Caco-2 (cell line): ENCODE measurements at regions not wholly inside any gene's neighbourhood (a gene's known extent, or its start where the extent isn't known, plus 50 kb on each side); places are given as distances from the start of the nearest gene placed in this dataset.

ENCODE experiments used
- BruUV-seq: library from RNA; stranded (reverse); fragments of 400-500 nt; replicated peaks from 2 replicates; lab custom pipeline; 2021; lab: Mats Ljungman, UMichigan
- CTCF ChIA-PET: fragments of 300-600 bp; sonication (Branson Sonifier 250); formaldehyde crosslinking; loops from one replicate; lab custom pipeline; 2022; ENCODE audit warnings: antibody characterized with exemption; lab: Charles Lee
- POLR2A ChIA-PET: fragments of 300-600 bp; sonication (Branson Sonifier 250); formaldehyde crosslinking; loops from one replicate; lab custom pipeline; 2022; ENCODE audit warnings: antibody characterized with exemption; lab: Charles Lee
- DNase-seq, 2 experiments: peaks; one replicate each; pipeline versions ENCODE4 v3.0.0 to v3.0.0-alpha.2; 2020 to 2022
- H3K27me3 ChIP-seq: replicated peaks from 2 replicates; pipeline ENCODE4 v1.6.0; 2011; ENCODE audit warnings: low read length; ENCODE audit not compliant: control insufficient read depth, insufficient read depth
- H3K36me3 ChIP-seq: 2 replicates; pipeline ENCODE4 v1.5.1; 2011; ENCODE audit warnings: low read length; ENCODE audit not compliant: control insufficient read depth, insufficient read depth
- H3K4me1 ChIP-seq: fragments of 250-450 bp; sonication (Bioruptor Pico); 2 replicates; pipeline ENCODE4 v1.5.1; 2020; ENCODE audit warnings: mild to moderate bottlenecking
- H3K4me3 ChIP-seq: 2 replicates; pipeline ENCODE4 v1.5.1; 2011; ENCODE audit warnings: low read depth, mild to moderate bottlenecking, control low read depth, low read length
- H3K9me3 ChIP-seq: fragments of 250-450 bp; sonication (Bioruptor Pico); 2 replicates; pipeline ENCODE4 v1.5.1; 2020; ENCODE audit warnings: mild to moderate bottlenecking, moderate library complexity
- H3K27ac Mint-ChIP-seq: one replicate; pipeline ENCODE4 v1.8.0; 2022; ENCODE audit warnings: mixed read lengths; ENCODE audit not compliant: unreplicated experiment
- H3K27me3 Mint-ChIP-seq: one replicate; pipeline ENCODE4 v1.8.0; 2022; ENCODE audit warnings: mixed read lengths; ENCODE audit not compliant: insufficient read depth, unreplicated experiment
- H3K36me3 Mint-ChIP-seq: one replicate; pipeline ENCODE4 v1.8.0; 2022; ENCODE audit warnings: mild to moderate bottlenecking, mixed read lengths; ENCODE audit not compliant: insufficient read depth, unreplicated experiment
- H3K4me1 Mint-ChIP-seq: one replicate; pipeline ENCODE4 v1.8.0; 2022; ENCODE audit warnings: low read depth, mixed read lengths; ENCODE audit not compliant: unreplicated experiment
- H3K4me3 Mint-ChIP-seq: one replicate; pipeline ENCODE4 v1.8.0; 2022; ENCODE audit warnings: mild to moderate bottlenecking, moderate library complexity, mixed read lengths; ENCODE audit not compliant: unreplicated experiment
- H3K9me3 Mint-ChIP-seq: one replicate; pipeline ENCODE4 v1.8.0; 2022; ENCODE audit warnings: mixed read lengths; ENCODE audit not compliant: unreplicated experiment
- CTCF ChIP-seq, 2 experiments: fragments of 200-600 bp in 1 of 2; IDR thresholded peaks; 1 replicate in 1 of 2; 2 replicates in 1 of 2; pipeline versions ENCODE4 v1.5.1 to v1.8.0; 2011 to 2022; ENCODE audit warnings: antibody characterized with exemption in 1 of 2, control low read depth in 1 of 2, inconsistent platforms in 1 of 2, low read depth in 1 of 2, low read length in 1 of 2, mild to moderate bottlenecking in 1 of 2, moderate library complexity in 1 of 2; ENCODE audit not compliant: insufficient read depth in 1 of 2, severe bottlenecking in 1 of 2, unreplicated experiment in 1 of 2
- intact Hi-C: fragments of 100-400 bp; cut with micrococcal nuclease; formaldehyde crosslinking; loops from one replicate; pipeline ENCODE4 v1.10.0; 2022; ENCODE audit not compliant: unreplicated experiment

GRCh38 chr7:131722371-131722770 lies 165.9 kb upstream of the PODXL start:
- Mint-ChIP-seq H3K27ac (no peak overlapping the region), H3K4me1 (peaks cover 9% of the 10 kb centered on the region), H3K9me3 (no peaks in the 10 kb centered on the region), H3K4me3 (no peak overlapping the region), H3K27me3 (peaks cover 4% of the 10 kb centered on the region), H3K36me3 (no peaks in the 10 kb centered on the region)
- H3K4me1 ChIP-seq: no peaks in the 10 kb centered on the region
- intact Hi-C loops: no loop called here
- BruUV-seq: no TSS peak
- no peaks in the 10 kb centered on the region for H3K27me3 ChIP-seq
- no peak for TF ChIP-seq CTCF (IDR thresholded peaks at IDR 0.05; ENCODE audit: insufficient read depth in 1 of 2, low read depth in 1 of 2, low read length in 1 of 2, severe bottlenecking in 1 of 2, unreplicated experiment in 1 of 2)
- H3K9me3 ChIP-seq: no peaks in the 10 kb centered on the region
- CTCF ChIA-PET: interaction anchor here (1.9 kb wide), 1 partner anchor 33 kb away, joined by 7 read pairs; no protein-coding TSS in a partner anchor
- H3K4me3 ChIP-seq: no peak overlapping the region
- no peak for DNase-seq
- no peaks in the 10 kb centered on the region for H3K36me3 ChIP-seq
- POLR2A ChIA-PET: no interaction called here

- no peaks in the 10 kb centered on the region for H3K9me3 ChIP-seq
- intact Hi-C loops: no loop called here
- no peaks in the 10 kb centered on the region for H3K9me3 Mint-ChIP-seq
- H3K36me3 Mint-ChIP-seq: no peaks in the 10 kb centered on the region
- no peak overlapping the region for H3K4me3 Mint-ChIP-seq
- no peak overlapping the region for H3K4me3 ChIP-seq
- H3K27ac Mint-ChIP-seq: no peak overlapping the region
- DNase-seq: no peak
- peaks cover 4% of the 10 kb centered on the region for H3K27me3 Mint-ChIP-seq
- peaks cover 9% of the 10 kb centered on the region for H3K4me1 Mint-ChIP-seq
- POLR2A ChIA-PET: no interaction called here
- no peaks in the 10 kb centered on the region for H3K4me1 ChIP-seq
- H3K36me3 ChIP-seq: no peaks in the 10 kb centered on the region
- no TSS peak for BruUV-seq
- TF ChIP-seq CTCF (IDR thresholded peaks at IDR 0.05; ENCODE audit: insufficient read depth in 1 of 2, low read depth in 1 of 2, low read length in 1 of 2, severe bottlenecking in 1 of 2, unreplicated experiment in 1 of 2): no peak
- CTCF ChIA-PET: no interaction called here
- no peaks in the 10 kb centered on the region for H3K27me3 ChIP-seq
Measured at GRCh38 chr7:131721660-131722059, 165.2 kb upstream of the PODXL start.

- Mint-ChIP-seq H3K9me3 (no peaks in the 10 kb centered on the region), H3K4me3 (no peak overlapping the region), H3K27ac (no peak overlapping the region), H3K36me3 (no peaks in the 10 kb centered on the region), H3K4me1 (peaks cover 9% of the 10 kb centered on the region), H3K27me3 (peaks cover 4% of the 10 kb centered on the region)
- DNase-seq: no peak
- POLR2A ChIA-PET: no interaction called here
- intact Hi-C loops: no loop called here
- no TSS peak for BruUV-seq
- Histone ChIP-seq H3K4me1 (no peaks in the 10 kb centered on the region), H3K9me3 (no peaks in the 10 kb centered on the region), H3K36me3 (no peaks in the 10 kb centered on the region), H3K27me3 (no peaks in the 10 kb centered on the region), H3K4me3 (no peak overlapping the region)
- TF ChIP-seq CTCF (IDR thresholded peaks at IDR 0.05; ENCODE audit: insufficient read depth in 1 of 2, low read depth in 1 of 2, low read length in 1 of 2, severe bottlenecking in 1 of 2, unreplicated experiment in 1 of 2): no peak
- CTCF ChIA-PET: no interaction called here
Measured at GRCh38 chr7:131720703-131721102, 164.3 kb upstream of the PODXL start.
